IPS-NIHi7 (cell line): ENCODE measurements at regions not wholly inside any gene's neighbourhood (a gene's known extent, or its start where the extent isn't known, plus 50 kb on each side); places are given as distances from the start of the nearest gene placed in this dataset.
A peak's percentile ranks its signal among the peaks of the same experiment; 100 is the strongest.
"Not testable (repeated sequence)": the region's sequence is repeated elsewhere in the genome, so short reads cannot be mapped to it uniquely, and the experiment has no call there.

ENCODE experiments used
- DNase-seq: peaks from one replicate; pipeline ENCODE4 v3.0.0; 2012; ENCODE audit warnings: mixed read lengths; ENCODE audit errors: extremely low spot score

DNA sequence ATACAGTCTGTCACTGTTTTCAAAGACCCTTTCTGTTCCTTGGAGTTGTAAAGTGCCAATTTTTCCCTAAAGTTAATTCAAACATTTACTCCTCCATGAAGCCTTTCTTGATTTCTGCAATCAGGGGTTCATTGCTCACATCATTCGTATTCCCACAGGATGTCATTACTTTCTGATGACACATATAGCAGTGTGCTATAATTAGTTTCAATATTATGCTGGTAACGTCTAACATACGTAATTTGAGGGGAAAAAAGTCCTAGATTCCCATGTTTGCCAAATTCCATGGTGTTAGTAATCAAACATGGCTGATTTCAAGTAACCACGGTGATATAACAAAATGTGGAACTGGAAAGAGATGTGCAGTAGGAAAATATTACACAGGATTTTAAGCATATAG lies 468.2 kb upstream of the MEF2C start:
- DNase-seq = no peak

DNA sequence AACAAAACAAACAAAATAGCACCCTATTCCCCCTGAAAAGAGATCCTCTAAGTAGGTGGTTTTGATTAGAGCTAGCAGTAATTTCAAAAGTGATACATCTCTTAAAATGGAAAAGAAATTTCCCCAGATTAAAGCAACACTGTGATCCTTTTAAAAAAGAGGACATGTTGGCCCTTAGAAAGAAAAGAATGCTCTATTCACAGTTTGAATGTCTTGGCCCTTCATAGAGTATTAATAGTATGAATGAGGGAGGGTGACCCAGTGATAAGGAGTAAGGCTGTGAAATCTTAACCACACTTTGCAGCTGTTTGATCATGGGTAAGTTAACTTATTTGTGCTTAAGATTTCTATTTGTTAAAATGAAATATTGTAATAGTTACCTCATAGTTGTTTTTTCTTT lies 467.7 kb upstream of the MEF2C start:
- no peak for DNase-seq

DNA sequence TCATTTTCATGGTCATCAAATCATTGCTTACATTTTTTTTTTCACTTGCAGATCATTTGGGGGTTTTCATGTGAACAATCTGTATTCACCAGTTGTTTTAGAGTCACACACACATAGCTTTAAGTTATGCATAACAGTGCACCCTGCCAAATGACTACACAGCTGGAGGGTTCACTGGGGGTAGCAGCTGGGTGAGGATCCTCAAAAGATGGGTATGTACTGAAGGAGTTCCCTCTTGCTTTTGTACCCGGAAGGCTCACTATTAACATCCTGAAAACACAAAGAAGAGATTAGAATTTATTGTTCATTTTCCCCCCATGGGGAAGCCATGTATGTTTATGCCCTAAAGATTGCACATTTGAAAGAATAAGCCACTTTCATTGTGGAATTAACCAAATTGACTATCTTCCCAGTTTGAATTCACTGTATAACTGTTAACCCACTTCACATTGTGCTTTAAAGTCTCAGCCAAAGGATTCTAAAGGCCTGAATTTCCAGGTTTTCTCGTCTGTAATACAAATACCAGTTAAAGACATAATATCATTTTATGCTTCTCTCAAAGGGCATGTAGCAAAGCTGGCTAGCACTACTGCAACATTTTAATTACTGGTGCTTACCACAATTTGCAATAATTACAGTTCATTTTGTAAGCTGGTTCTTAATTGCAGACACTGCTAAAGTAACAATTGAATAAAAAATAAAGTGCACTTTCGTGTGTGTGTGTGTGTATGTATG lies 466.4 kb upstream of the MEF2C start:
- DNase-seq = no peak

- DNase-seq = no peak
Observed at GRCh38 chr5:89346573-89346972, 463.6 kb upstream of the MEF2C start.

- DNase-seq = no peak
Observed at GRCh38 chr5:89343666-89344065, 460.7 kb upstream of the MEF2C start.

GRCh38 chr5:89342106-89342876 lies 459.3 kb upstream of the MEF2C start:
- no peak for DNase-seq

- DNase-seq = no peak
Observed at GRCh38 chr5:89338935-89339334, 456.0 kb upstream of the MEF2C start.

GRCh38 chr5:89336111-89336510 lies 453.1 kb upstream of the MEF2C start:
- no peak for DNase-seq

DNA sequence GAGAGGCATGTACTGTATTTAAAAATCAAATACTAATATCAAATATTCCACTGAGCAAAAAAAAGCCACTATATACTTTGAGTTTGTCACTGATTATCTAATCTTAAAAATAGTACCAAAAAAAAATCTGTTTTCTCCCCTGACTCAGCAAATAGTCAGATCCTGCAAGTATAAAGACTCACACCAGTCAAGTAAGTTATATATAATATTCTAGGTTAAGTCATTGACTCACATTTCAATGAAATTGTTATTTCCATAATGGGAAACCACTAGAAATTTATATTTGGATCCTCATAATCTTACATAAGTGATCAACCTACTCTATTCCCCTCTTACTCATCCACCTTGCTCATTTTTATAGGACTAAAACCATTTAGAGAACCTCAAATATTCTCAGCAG lies 447.2 kb upstream of the MEF2C start:
- DNase-seq = no peak

DNA sequence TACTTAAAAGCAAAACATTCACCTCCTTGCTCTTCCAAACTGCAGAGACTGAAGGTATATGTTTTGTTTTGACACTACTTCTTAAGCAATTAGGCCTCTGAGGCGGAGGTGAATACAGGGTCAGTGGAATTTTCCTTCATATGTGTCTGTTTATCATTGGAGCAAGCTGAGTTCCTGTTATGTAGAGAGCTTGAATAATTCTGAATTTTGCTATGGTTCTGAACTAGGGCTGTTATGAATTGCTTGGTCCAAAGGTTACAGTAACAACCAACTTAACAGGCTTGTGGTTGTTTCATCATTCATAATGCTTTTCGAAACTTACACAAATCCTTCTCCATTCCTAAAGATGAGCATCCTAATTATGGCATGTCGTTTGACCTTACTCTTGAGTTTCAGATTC lies 444.6 kb upstream of the MEF2C start:
- DNase-seq = no peak

DNA sequence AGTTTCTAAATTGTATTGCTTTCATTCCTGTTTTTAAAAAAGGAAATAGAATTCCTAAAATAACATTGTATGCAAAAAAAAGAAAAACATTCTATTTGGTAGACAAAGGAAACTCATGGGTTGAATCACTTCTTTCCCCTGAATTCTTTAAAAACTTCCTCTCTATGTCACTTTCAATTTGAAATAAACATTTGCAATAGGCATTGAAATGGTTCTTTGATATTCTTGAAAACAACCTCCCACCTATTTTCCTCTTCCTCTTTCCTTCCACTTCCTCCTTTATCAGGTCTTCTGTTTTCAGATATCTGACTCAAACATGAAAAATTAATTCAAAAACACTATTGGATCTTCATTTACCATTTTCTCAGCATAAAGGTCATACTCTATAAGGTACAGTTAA lies 442.0 kb upstream of the MEF2C start:
- no peak for DNase-seq

GRCh38 chr5:89320421-89321277 lies 437.7 kb upstream of the MEF2C start:
- DNase-seq = no peak

DNA sequence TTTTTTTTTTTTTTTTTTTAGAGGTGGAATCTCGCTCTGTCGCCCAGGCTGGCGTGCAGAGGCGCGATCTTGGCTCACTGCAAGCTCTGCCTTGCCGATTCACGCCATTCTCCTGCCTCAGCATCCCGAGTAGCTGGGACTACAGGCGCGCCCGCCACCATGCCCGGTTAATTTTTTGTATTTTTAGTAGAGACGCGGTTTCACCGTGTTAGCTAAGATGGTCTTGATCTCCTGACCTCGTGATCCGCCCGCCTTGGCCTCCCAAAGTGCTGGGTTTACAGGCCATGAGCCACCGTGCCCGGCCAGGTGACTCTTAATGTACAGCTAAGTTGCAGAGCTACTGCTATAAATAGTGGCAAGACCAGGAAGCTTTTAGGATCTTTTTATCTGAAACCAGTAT lies 434.9 kb upstream of the MEF2C start:
- DNase-seq = not testable (repeated sequence)

GRCh38 chr5:89315286-89316100 lies 432.5 kb upstream of the MEF2C start:
- DNase-seq = no peak

GRCh38 chr5:89313804-89314588 lies 431.0 kb upstream of the MEF2C start:
- DNase-seq = peak; percentile 10

DNA sequence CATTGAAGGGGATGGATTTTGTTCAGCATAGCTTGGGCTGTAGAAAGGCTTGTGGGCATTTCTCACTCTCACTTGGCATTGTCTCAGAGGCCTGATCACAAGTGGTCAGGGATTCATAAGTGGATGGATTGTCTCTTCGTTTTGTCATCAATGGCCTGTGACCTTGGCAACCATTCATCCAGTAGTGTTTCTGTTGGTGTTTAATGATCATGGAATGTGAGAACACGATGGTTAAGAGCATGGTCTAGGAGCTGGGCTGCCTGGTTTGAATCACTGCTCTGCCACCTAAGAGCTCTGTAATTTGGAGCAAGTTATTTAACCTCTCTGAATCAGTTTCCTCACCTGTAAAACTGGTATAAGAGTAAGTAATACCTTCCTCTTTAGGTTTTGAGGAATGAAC lies 430.1 kb upstream of the MEF2C start:
- DNase-seq = no peak

DNA sequence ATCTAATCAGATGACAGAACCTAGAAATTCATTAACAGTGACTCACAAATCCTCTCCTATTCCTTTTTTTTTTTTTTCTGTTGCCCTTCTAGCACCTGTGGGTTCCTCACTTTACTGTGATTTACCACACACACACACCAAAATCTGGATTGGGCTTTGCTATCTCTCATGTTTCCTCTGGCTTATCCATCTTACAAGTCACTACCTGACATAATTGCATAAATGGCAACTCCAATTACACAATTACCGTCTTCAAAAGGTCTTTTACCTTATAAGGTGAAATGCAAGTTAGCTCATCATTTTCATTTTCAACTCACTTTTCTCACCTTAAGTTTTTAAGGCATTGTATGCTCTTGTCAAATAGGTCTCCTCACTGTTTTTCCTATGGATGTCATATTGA lies 426.3 kb upstream of the MEF2C start:
- DNase-seq = no peak

- no peak for DNase-seq
Observed at GRCh38 chr5:89308606-89309040, 425.6 kb upstream of the MEF2C start.

- no peak for DNase-seq
Observed at GRCh38 chr5:89307972-89308371, 425.0 kb upstream of the MEF2C start.

GRCh38 chr5:89307141-89307540 lies 424.2 kb upstream of the MEF2C start:
- not testable (repeated sequence) for DNase-seq

GRCh38 chr5:89303033-89303480 lies 420.1 kb upstream of the MEF2C start:
- no peak for DNase-seq
